ENCODE measurements at regions not wholly inside any gene's neighbourhood (a gene's known extent, or its start where the extent isn't known, plus 50 kb on each side); places are given as distances from the start of the nearest gene placed in this dataset.
"Not testable (repeated sequence)": the region's sequence is repeated elsewhere in the genome, so short reads cannot be mapped to it uniquely, and the experiment has no call there.

- no peak overlapping the region for H3K4me3 Mint-ChIP-seq
- H3K9me3 Mint-ChIP-seq = peaks cover 35% of the 10 kb centered on the region
- H3K27me3 Mint-ChIP-seq = no peaks in the 10 kb centered on the region
- no peaks in the 10 kb centered on the region for H3K4me1 Mint-ChIP-seq
- no peak for DNase-seq (ENCODE audit: low spot score in 2 of 2)
- H3K36me3 Mint-ChIP-seq (ENCODE audit: insufficient read depth) = peaks cover 2% of the 10 kb centered on the region
- no peak overlapping the region for H3K27ac Mint-ChIP-seq (ENCODE audit: low read depth)
- ATAC-seq (replicated peaks; ENCODE audit: extremely low read depth, poor library complexity, severe bottlenecking) = no peak
These were observed 1706.6 kb upstream of the CELF4 start for GRCh38 chr18:39272230-39272629.

- Mint-ChIP-seq H3K4me1 (no peaks in the 10 kb centered on the region), H3K36me3 (ENCODE audit: insufficient read depth) (peaks cover 2% of the 10 kb centered on the region), H3K4me3 (no peak overlapping the region), H3K27me3 (no peaks in the 10 kb centered on the region), H3K27ac (ENCODE audit: low read depth) (no peak overlapping the region), H3K9me3 (peaks cover 33% of the 10 kb centered on the region)
- no peak for ATAC-seq (replicated peaks; ENCODE audit: extremely low read depth, poor library complexity, severe bottlenecking)
- DNase-seq (ENCODE audit: low spot score in 2 of 2) = no peak
These were observed 1706.1 kb upstream of the CELF4 start for GRCh38 chr18:39271654-39272053.

GRCh38 chr18:39260565-39260964 lies 1695.0 kb upstream of the CELF4 start:
- H3K27me3 Mint-ChIP-seq = no peaks in the 10 kb centered on the region
- peaks cover 2% of the 10 kb centered on the region for H3K36me3 Mint-ChIP-seq (ENCODE audit: insufficient read depth)
- H3K4me1 Mint-ChIP-seq = no peaks in the 10 kb centered on the region
- H3K27ac Mint-ChIP-seq (ENCODE audit: low read depth) = no peak overlapping the region
- ATAC-seq (replicated peaks; ENCODE audit: extremely low read depth, poor library complexity, severe bottlenecking) (no peak), DNase-seq (ENCODE audit: low spot score in 2 of 2) (no peak)
- peaks cover 22% of the 10 kb centered on the region for H3K9me3 Mint-ChIP-seq
- no peak overlapping the region for H3K4me3 Mint-ChIP-seq

- Mint-ChIP-seq H3K27me3 (no peaks in the 10 kb centered on the region), H3K27ac (ENCODE audit: low read depth) (no peak overlapping the region), H3K9me3 (peaks cover 19% of the 10 kb centered on the region), H3K4me3 (no peak overlapping the region), H3K36me3 (ENCODE audit: insufficient read depth) (peaks cover 2% of the 10 kb centered on the region), H3K4me1 (no peaks in the 10 kb centered on the region)
- no peak for ATAC-seq (replicated peaks; ENCODE audit: extremely low read depth, poor library complexity, severe bottlenecking)
- DNase-seq (ENCODE audit: low spot score in 2 of 2) = no peak
These were observed 1694.1 kb upstream of the CELF4 start for GRCh38 chr18:39259736-39260135.

GRCh38 chr18:39244242-39244641 lies 1678.6 kb upstream of the CELF4 start:
- H3K9me3 Mint-ChIP-seq = peaks cover 12% of the 10 kb centered on the region
- H3K36me3 Mint-ChIP-seq (ENCODE audit: insufficient read depth) = no peaks in the 10 kb centered on the region
- no peaks in the 10 kb centered on the region for H3K4me1 Mint-ChIP-seq
- ATAC-seq (replicated peaks; ENCODE audit: extremely low read depth, poor library complexity, severe bottlenecking) (no peak), DNase-seq (ENCODE audit: low spot score in 2 of 2) (no peak)
- no peak overlapping the region for H3K27ac Mint-ChIP-seq (ENCODE audit: low read depth)
- no peak overlapping the region for H3K4me3 Mint-ChIP-seq
- H3K27me3 Mint-ChIP-seq = no peaks in the 10 kb centered on the region

- no peak overlapping the region for H3K4me3 Mint-ChIP-seq
- ATAC-seq (replicated peaks; ENCODE audit: extremely low read depth, poor library complexity, severe bottlenecking) = no peak
- no peaks in the 10 kb centered on the region for H3K27me3 Mint-ChIP-seq
- H3K36me3 Mint-ChIP-seq (ENCODE audit: insufficient read depth) = no peaks in the 10 kb centered on the region
- no peak for DNase-seq (ENCODE audit: low spot score in 2 of 2)
- peaks cover 10% of the 10 kb centered on the region for H3K9me3 Mint-ChIP-seq
- H3K4me1 Mint-ChIP-seq = no peaks in the 10 kb centered on the region
- no peak overlapping the region for H3K27ac Mint-ChIP-seq (ENCODE audit: low read depth)
These were observed 1675.9 kb upstream of the CELF4 start for GRCh38 chr18:39241534-39241933.

GRCh38 chr18:39238981-39239660 lies 1673.5 kb upstream of the CELF4 start:
- Mint-ChIP-seq H3K36me3 (ENCODE audit: insufficient read depth) (no peaks in the 10 kb centered on the region), H3K4me3 (no peak overlapping the region), H3K4me1 (no peaks in the 10 kb centered on the region), H3K9me3 (peaks cover 10% of the 10 kb centered on the region), H3K27ac (ENCODE audit: low read depth) (no peak overlapping the region), H3K27me3 (no peaks in the 10 kb centered on the region)
- no peak for DNase-seq (ENCODE audit: low spot score in 2 of 2)
- ATAC-seq (replicated peaks; ENCODE audit: extremely low read depth, poor library complexity, severe bottlenecking) = no peak

GRCh38 chr18:39235118-39235719 lies 1669.6 kb upstream of the CELF4 start:
- ATAC-seq (replicated peaks; ENCODE audit: extremely low read depth, poor library complexity, severe bottlenecking) (no peak), DNase-seq (ENCODE audit: low spot score in 2 of 2) (no peak)
- Mint-ChIP-seq H3K36me3 (ENCODE audit: insufficient read depth) (no peaks in the 10 kb centered on the region), H3K4me1 (no peaks in the 10 kb centered on the region), H3K27me3 (no peaks in the 10 kb centered on the region), H3K4me3 (no peak overlapping the region), H3K9me3 (peaks cover 4% of the 10 kb centered on the region), H3K27ac (ENCODE audit: low read depth) (no peak overlapping the region)

GRCh38 chr18:39232937-39233336 lies 1667.3 kb upstream of the CELF4 start:
- H3K36me3 Mint-ChIP-seq (ENCODE audit: insufficient read depth) = no peaks in the 10 kb centered on the region
- peaks cover 9% of the 10 kb centered on the region for H3K9me3 Mint-ChIP-seq
- H3K27ac Mint-ChIP-seq (ENCODE audit: low read depth) = no peak overlapping the region
- no peak overlapping the region for H3K4me3 Mint-ChIP-seq
- no peak for ATAC-seq (replicated peaks; ENCODE audit: extremely low read depth, poor library complexity, severe bottlenecking)
- no peaks in the 10 kb centered on the region for H3K27me3 Mint-ChIP-seq
- DNase-seq (ENCODE audit: low spot score in 2 of 2) = no peak
- no peaks in the 10 kb centered on the region for H3K4me1 Mint-ChIP-seq

GRCh38 chr18:39232490-39232889 lies 1666.9 kb upstream of the CELF4 start:
- H3K4me3 Mint-ChIP-seq = no peak overlapping the region
- peaks cover 6% of the 10 kb centered on the region for H3K9me3 Mint-ChIP-seq
- no peak for DNase-seq (ENCODE audit: low spot score in 2 of 2)
- H3K36me3 Mint-ChIP-seq (ENCODE audit: insufficient read depth) = no peaks in the 10 kb centered on the region
- H3K27me3 Mint-ChIP-seq = no peaks in the 10 kb centered on the region
- ATAC-seq (replicated peaks; ENCODE audit: extremely low read depth, poor library complexity, severe bottlenecking) = no peak
- H3K4me1 Mint-ChIP-seq = no peaks in the 10 kb centered on the region
- H3K27ac Mint-ChIP-seq (ENCODE audit: low read depth) = no peak overlapping the region

GRCh38 chr18:39230086-39230803 lies 1664.6 kb upstream of the CELF4 start:
- ATAC-seq (replicated peaks; ENCODE audit: extremely low read depth, poor library complexity, severe bottlenecking) = no peak
- no peak for DNase-seq (ENCODE audit: low spot score in 2 of 2)
- H3K36me3 Mint-ChIP-seq (ENCODE audit: insufficient read depth) = no peaks in the 10 kb centered on the region
- H3K27ac Mint-ChIP-seq (ENCODE audit: low read depth) = no peak overlapping the region
- no peaks in the 10 kb centered on the region for H3K4me1 Mint-ChIP-seq
- no peak overlapping the region for H3K4me3 Mint-ChIP-seq
- H3K9me3 Mint-ChIP-seq = peaks cover 6% of the 10 kb centered on the region
- H3K27me3 Mint-ChIP-seq = no peaks in the 10 kb centered on the region

GRCh38 chr18:39227769-39228168 lies 1662.2 kb upstream of the CELF4 start:
- H3K27ac Mint-ChIP-seq (ENCODE audit: low read depth); H3K4me3 Mint-ChIP-seq; H3K27me3 Mint-ChIP-seq; H3K4me1 Mint-ChIP-seq; ATAC-seq (replicated peaks; ENCODE audit: extremely low read depth, poor library complexity, severe bottlenecking); H3K36me3 Mint-ChIP-seq (ENCODE audit: insufficient read depth); DNase-seq (ENCODE audit: low spot score in 2 of 2): not testable (repeated sequence)
- peaks cover 12% of the 10 kb centered on the region for H3K9me3 Mint-ChIP-seq

- no peak overlapping the region for H3K27ac Mint-ChIP-seq (ENCODE audit: low read depth)
- H3K4me3 Mint-ChIP-seq = no peak overlapping the region
- H3K36me3 Mint-ChIP-seq (ENCODE audit: insufficient read depth) = no peaks in the 10 kb centered on the region
- ATAC-seq (replicated peaks; ENCODE audit: extremely low read depth, poor library complexity, severe bottlenecking) = no peak
- H3K4me1 Mint-ChIP-seq = no peaks in the 10 kb centered on the region
- DNase-seq (ENCODE audit: low spot score in 2 of 2) = no peak
- H3K9me3 Mint-ChIP-seq = peaks cover 19% of the 10 kb centered on the region
- no peaks in the 10 kb centered on the region for H3K27me3 Mint-ChIP-seq
These were observed 1659.8 kb upstream of the CELF4 start for GRCh38 chr18:39225373-39225772.

All from central memory CD8-positive, alpha-beta T cell (primary cell).